GM12892 (cell line): ENCODE measurements at regions not wholly inside any gene's neighbourhood (a gene's known extent, or its start where the extent isn't known, plus 50 kb on each side); places are given as distances from the start of the nearest gene placed in this dataset.

ENCODE experiments used
- DNase-seq: peaks from one replicate; pipeline ENCODE4 v3.0.0; 2011; ENCODE audit not compliant: insufficient read length
- FAIRE-seq: peaks from 2 replicates; lab custom pipeline; 2011; peaks lifted over from hg19 to GRCh38; lab: Jason Lieb, UNC
- POLR2A ChIP-seq: IDR thresholded peaks from 2 replicates; pipeline ENCODE4 v1.6.1; 2011; ENCODE audit warnings: low read depth, low read length, control low read depth
- POLR2AphosphoS5 ChIP-seq: IDR thresholded peaks from 2 replicates; pipeline ENCODE4 v1.6.1; 2011; ENCODE audit warnings: low read depth, low read length, control low read depth
- TAF1 ChIP-seq: IDR thresholded peaks from 2 replicates; pipeline ENCODE4 v1.6.1; 2011; ENCODE audit warnings: low read depth, mild to moderate bottlenecking, control low read depth, low read length, borderline replicate concordance

GRCh38 chr17:33459078-33459940, 166.2 kb upstream of the ASIC2 start:
- peak; percentile 18 for DNase-seq
- TF ChIP-seq POLR2A (no peak), TAF1 (no peak), POLR2AphosphoS5 (no peak)
- peak; percentile 90 for FAIRE-seq

GRCh38 chr17:33460781-33461450, 167.8 kb upstream of the ASIC2 start:
- TF ChIP-seq TAF1 (no peak), POLR2A (no peak), POLR2AphosphoS5 (no peak)
- DNase-seq = no peak
- no peak for FAIRE-seq

DNA sequence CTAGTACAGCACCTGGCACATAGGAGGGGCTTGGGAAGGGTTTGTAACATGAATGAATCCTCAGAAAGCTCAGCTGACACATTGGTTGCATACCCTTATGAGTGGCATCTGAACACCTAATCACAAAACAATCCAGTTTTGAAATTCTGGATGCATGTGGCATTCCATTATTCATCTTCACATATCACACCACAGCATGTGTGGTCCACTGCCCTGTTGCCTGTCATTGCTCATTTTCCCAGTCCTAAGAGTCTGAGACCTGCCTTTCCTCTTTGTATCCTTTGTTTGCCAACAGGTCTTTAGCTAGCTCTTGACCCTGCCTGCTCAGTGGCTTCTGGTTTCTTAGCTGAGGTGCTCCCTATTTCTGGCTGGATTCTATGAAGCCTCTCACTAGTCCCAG, 170.8 kb upstream of the ASIC2 start:
- TF ChIP-seq POLR2AphosphoS5 (no peak), POLR2A (no peak), TAF1 (no peak)
- FAIRE-seq (no peak), DNase-seq (no peak)

DNA sequence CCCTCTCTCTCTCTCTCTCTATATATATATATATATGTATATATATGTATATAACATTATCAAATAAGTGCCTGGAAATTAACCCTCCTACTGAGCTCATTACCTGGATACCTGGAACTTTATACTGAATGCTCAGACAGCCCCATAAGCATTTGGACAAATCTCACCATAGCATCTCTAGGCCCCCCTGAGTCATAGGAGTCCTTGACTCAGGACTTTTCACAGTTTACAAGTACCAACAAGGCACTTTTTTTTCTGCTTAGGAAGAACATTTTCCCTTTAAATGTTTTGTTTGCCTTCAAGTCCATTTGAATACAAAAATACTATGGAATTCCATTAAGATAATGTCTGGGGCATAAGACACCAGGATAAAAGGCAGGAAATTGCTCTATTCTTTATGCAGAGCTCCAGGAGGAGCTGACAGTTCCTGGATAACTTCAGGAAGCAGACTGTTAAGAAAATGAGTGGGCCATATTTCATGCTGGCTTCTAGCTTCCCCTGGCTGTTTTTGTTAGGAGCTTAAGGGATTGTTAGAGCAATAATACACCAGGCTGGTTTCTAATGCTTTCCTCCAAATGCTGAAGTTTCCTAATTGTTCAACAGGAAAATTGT, 171.7 kb upstream of the ASIC2 start:
- no peak for FAIRE-seq
- TF ChIP-seq TAF1 (no peak), POLR2AphosphoS5 (no peak), POLR2A (no peak)
- DNase-seq = no peak

- no peak for DNase-seq
- FAIRE-seq = no peak
- no peak for TF ChIP-seq POLR2AphosphoS5
- TF ChIP-seq TAF1 = no peak
- no peak for TF ChIP-seq POLR2A
Observed at GRCh38 chr17:33469421-33469820, 176.3 kb upstream of the ASIC2 start.

DNA sequence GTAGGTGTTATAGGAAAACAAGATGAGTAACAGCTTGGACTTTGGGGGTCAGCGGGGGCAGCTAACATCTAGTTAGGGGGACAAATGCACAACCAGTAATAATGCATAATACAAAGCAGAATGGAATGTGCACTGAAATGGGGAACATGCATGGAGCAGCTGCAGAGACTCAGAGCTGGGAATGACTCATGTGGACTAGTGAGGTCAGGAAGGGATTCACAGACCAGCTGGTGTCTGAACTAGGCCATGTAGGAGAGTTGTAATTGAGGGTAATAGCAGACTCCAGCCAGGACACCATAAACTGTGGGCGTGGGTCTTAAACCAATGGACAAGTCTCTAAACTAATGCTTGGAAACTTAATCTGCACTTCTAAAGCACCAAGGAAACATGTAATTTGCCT, 176.8 kb upstream of the ASIC2 start:
- DNase-seq (no peak), FAIRE-seq (peak; percentile 21)
- no peak for TF ChIP-seq TAF1
- no peak for TF ChIP-seq POLR2AphosphoS5
- no peak for TF ChIP-seq POLR2A

DNA sequence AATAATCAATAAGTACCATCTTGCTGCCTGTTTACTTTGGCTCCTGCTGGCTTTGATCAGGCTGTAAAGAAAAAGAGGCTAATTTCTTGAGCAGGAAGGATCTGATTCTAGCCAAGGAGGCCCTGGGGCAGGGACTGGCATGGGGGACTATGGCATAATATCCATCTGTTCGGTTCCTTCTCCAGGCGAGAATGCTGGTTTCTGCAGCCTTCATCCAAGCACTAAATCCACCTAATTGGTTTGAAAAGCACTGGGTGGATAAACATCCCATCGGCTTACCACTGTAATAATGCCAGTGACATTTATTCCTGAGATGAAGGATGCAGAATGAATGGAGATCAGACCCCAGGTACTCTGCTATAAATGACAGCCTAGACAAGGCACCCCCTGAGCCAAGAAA, 180.0 kb upstream of the ASIC2 start:
- FAIRE-seq (no peak), DNase-seq (no peak)
- no peak for TF ChIP-seq POLR2AphosphoS5
- TF ChIP-seq POLR2A = no peak
- no peak for TF ChIP-seq TAF1

GRCh38 chr17:33474789-33475188, 181.7 kb upstream of the ASIC2 start:
- DNase-seq (no peak), FAIRE-seq (no peak)
- TF ChIP-seq POLR2A (no peak), TAF1 (no peak), POLR2AphosphoS5 (no peak)

GRCh38 chr17:33475594-33475993, 182.5 kb upstream of the ASIC2 start:
- no peak for DNase-seq
- no peak for TF ChIP-seq POLR2A
- no peak for TF ChIP-seq TAF1
- no peak for TF ChIP-seq POLR2AphosphoS5
- FAIRE-seq = no peak

GRCh38 chr17:33481652-33482051, 188.6 kb upstream of the ASIC2 start:
- DNase-seq = no peak
- no peak for FAIRE-seq
- no peak for TF ChIP-seq POLR2A
- TF ChIP-seq TAF1 = no peak
- TF ChIP-seq POLR2AphosphoS5 = no peak

DNA sequence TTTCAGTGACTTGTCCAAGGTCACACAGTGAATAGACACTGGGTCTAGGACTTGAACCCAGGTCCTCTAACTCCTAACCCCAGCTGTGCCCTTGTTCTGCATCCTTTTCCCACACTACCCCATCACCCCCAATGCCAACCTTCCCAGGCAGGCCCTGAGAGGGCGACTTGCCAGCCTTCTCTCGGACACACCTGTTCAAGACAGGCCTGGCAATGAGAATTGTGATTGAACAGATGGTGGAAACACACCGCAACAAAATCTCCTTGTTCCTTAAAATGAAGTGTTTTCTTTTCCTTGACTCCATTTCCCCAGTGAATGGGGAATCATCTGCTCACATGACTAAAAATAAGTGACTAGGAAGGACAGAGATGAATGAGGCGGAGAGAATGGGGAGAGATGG, 189.5 kb upstream of the ASIC2 start:
- no peak for DNase-seq
- no peak for FAIRE-seq

GRCh38 chr17:33484559-33484958, 191.5 kb upstream of the ASIC2 start:
- DNase-seq (no peak), FAIRE-seq (no peak)
- TF ChIP-seq TAF1 = no peak
- TF ChIP-seq POLR2A = no peak
- TF ChIP-seq POLR2AphosphoS5 = no peak

More for the DNA sequence above, 189.5 kb upstream of the ASIC2 start:
- TF ChIP-seq TAF1 (no peak), POLR2AphosphoS5 (no peak), POLR2A (no peak)
